ENCODE measurements at regions not wholly inside any gene's neighbourhood (a gene's known extent, or its start where the extent isn't known, plus 50 kb on each side); places are given as distances from the start of the nearest gene placed in this dataset.

DNA sequence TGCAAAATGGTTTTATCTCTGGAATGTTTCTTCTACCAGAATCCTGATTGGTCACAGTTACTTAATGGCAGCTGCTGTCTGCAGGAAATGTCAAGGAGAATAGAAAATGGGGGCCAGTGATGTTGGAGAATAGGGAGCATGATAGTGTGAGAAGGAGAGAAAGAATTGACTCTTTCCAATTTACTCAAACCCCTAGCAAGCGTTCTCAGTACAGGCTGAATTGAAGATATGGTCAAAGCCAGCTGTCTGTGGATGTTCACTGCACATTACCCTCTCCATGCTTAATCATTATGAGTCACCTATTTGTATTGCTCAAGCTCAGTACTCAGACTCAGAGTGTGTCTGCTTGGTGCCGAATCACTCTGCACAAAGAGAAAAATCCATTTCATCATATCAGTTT, 57.8 kb upstream of the FAM47B start:
- no peaks in the 10 kb centered on the region for H4K20me1 ChIP-seq (ENCODE audit: insufficient read depth, low read length)
- H3K9me3 ChIP-seq (ENCODE audit: low read length): no peaks in the 10 kb centered on the region
- WGBS (ENCODE audit: low lambda C conversion rate): 0% methylated on average over 2 of the region's 2 CpGs
- ATAC-seq: no peak
- H3K36me3 ChIP-seq (replicated peaks in 1 of 2; ENCODE audit: control insufficient read depth in 1 of 2, insufficient read depth in 2 of 2, low read length in 2 of 2): no peaks in the 10 kb centered on the region
- DNase-seq (ENCODE audit: low spot score): no peak
- no peaks in the 10 kb centered on the region for H3K79me2 ChIP-seq (ENCODE audit: insufficient read depth, low read length)
- H3K27me3 ChIP-seq (ENCODE audit: control insufficient read depth in 1 of 2, insufficient read depth in 2 of 2, low read length in 2 of 2): no peaks in the 10 kb centered on the region
- H3K4me1 ChIP-seq (ENCODE audit: insufficient read depth, low read length): no peaks in the 10 kb centered on the region
- H3K27ac ChIP-seq (ENCODE audit: extremely low read length, insufficient read depth, low read length): no peak overlapping the region
- POLR2A ChIA-PET: no interaction called here
- no peak overlapping the region for H3K4me3 ChIP-seq (replicated peaks in 1 of 3; ENCODE audit: insufficient read depth in 1 of 3, low read depth in 2 of 3, low read length in 3 of 3)
- intact Hi-C loops (cut with micrococcal nuclease; ENCODE audit: unreplicated experiment): no loop called here
- H3K9ac ChIP-seq (ENCODE audit: insufficient read depth, low read depth, low read length): no peak overlapping the region
- CTCF ChIA-PET (ENCODE audit: low intra/inter-chr PET ratio, low total read pairs): no interaction called here
- BruUV-seq (replicated peaks): no TSS peak
- no peak overlapping the region for H2AFZ ChIP-seq (ENCODE audit: low read length)
- FAIRE-seq: no peak
- H3K4me2 ChIP-seq (ENCODE audit: low read depth, low read length): no peak overlapping the region
- in situ Hi-C loops (cut with HindIII; ENCODE audit: extremely low pct_ligation_motif_present, low pct_unique_long_range_greater_than_20kb): no loop called here
- TF ChIP-seq CCAR2 (optimal IDR thresholded peaks at IDR 0.05; ENCODE audit: low read depth, low read length) (no peak), ZNF780A (CRISPR knock-in tag; IDR thresholded peaks at IDR 0.05) (no peak), ELF4 (CRISPR knock-in tag; IDR thresholded peaks at IDR 0.05; ENCODE audit: borderline replicate concordance) (no peak), MIER2 (CRISPR knock-in tag; IDR thresholded peaks at IDR 0.05) (no peak), ZNF883 (CRISPR knock-in tag; IDR thresholded peaks at IDR 0.05; ENCODE audit: not compliant biosample characterization) (no peak), MZF1 (CRISPR knock-in tag; IDR thresholded peaks at IDR 0.05; ENCODE audit: borderline replicate concordance) (no peak), SKI (IDR thresholded peaks at IDR 0.05; ENCODE audit: partially characterized antibody) (no peak), ZNF746 (CRISPR knock-in tag; IDR thresholded peaks at IDR 0.05) (no peak), ZNF839 (CRISPR knock-in tag; IDR thresholded peaks at IDR 0.05; ENCODE audit: borderline replicate concordance) (no peak), ZNF143 (CRISPR knock-in tag; IDR thresholded peaks at IDR 0.05) (no peak), NFE2L1 (CRISPR knock-in tag; IDR thresholded peaks at IDR 0.05; ENCODE audit: borderline replicate concordance) (no peak), ZNF614 (CRISPR knock-in tag; IDR thresholded peaks at IDR 0.05; ENCODE audit: borderline replicate concordance) (no peak)
- TF ChIP-seq, protein P1, sequence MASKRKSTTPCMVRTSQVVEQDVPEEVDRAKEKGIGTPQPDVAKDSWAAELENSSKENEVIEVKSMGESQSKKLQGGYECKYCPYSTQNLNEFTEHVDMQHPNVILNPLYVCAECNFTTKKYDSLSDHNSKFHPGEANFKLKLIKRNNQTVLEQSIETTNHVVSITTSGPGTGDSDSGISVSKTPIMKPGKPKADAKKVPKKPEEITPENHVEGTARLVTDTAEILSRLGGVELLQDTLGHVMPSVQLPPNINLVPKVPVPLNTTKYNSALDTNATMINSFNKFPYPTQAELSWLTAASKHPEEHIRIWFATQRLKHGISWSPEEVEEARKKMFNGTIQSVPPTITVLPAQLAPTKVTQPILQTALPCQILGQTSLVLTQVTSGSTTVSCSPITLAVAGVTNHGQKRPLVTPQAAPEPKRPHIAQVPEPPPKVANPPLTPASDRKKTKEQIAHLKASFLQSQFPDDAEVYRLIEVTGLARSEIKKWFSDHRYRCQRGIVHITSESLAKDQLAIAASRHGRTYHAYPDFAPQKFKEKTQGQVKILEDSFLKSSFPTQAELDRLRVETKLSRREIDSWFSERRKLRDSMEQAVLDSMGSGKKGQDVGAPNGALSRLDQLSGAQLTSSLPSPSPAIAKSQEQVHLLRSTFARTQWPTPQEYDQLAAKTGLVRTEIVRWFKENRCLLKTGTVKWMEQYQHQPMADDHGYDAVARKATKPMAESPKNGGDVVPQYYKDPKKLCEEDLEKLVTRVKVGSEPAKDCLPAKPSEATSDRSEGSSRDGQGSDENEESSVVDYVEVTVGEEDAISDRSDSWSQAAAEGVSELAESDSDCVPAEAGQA (IDR thresholded peaks at IDR 0.05; ENCODE audit: low read depth): no peak
- TF ChIP-seq, protein P1 (CRISPR knock-in tag; IDR thresholded peaks at IDR 0.05; ENCODE audit: borderline replicate concordance): no peak

Data from HepG2 (cell line).